PC-9 (cell line): ENCODE measurements at regions not wholly inside any gene's neighbourhood (a gene's known extent, or its start where the extent isn't known, plus 50 kb on each side); places are given as distances from the start of the nearest gene placed in this dataset.

Experiments
- EZH2 ChIP-seq: fragments of 200-600 bp; sonication (generic); IDR thresholded peaks from 2 replicates; pipeline ENCODE4 v1.8.0; 2017; ENCODE audit warnings: antibody characterized with exemption, low read depth
- TF ChIP-seq, protein P1 (sequence below): fragments of 200-600 bp; sonication (generic); conservative IDR thresholded peaks from 2 replicates; pipeline ENCODE4 v1.6.1; 2017; ENCODE audit warnings: mixed run types, antibody characterized with exemption, mild to moderate bottlenecking, moderate library complexity

DNA sequence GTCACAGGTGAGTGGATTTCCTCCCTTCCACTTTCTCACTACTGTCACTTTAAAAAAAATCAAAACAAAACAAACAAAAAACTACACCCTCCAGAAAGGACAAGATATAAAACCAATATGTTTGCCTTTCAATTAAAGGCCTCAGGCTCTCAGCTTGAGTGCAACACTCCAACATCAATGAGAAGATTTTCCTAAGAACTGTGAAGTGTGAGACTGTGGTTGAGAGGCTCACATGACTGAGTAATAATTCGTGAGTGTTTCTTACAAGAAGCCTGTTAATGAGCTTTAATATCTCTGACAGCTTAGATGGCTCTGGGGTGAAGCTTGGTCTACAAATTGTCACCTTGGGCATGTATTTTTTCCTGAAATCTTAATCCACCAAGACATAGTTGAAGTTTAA, 216.1 kb downstream of the ETAA1 start:
- no peak for TF ChIP-seq EZH2
- TF ChIP-seq, protein P1, sequence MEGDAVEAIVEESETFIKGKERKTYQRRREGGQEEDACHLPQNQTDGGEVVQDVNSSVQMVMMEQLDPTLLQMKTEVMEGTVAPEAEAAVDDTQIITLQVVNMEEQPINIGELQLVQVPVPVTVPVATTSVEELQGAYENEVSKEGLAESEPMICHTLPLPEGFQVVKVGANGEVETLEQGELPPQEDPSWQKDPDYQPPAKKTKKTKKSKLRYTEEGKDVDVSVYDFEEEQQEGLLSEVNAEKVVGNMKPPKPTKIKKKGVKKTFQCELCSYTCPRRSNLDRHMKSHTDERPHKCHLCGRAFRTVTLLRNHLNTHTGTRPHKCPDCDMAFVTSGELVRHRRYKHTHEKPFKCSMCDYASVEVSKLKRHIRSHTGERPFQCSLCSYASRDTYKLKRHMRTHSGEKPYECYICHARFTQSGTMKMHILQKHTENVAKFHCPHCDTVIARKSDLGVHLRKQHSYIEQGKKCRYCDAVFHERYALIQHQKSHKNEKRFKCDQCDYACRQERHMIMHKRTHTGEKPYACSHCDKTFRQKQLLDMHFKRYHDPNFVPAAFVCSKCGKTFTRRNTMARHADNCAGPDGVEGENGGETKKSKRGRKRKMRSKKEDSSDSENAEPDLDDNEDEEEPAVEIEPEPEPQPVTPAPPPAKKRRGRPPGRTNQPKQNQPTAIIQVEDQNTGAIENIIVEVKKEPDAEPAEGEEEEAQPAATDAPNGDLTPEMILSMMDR, result no peak
